GM12892 (cell line): ENCODE measurements at regions not wholly inside any gene's neighbourhood (a gene's known extent, or its start where the extent isn't known, plus 50 kb on each side); places are given as distances from the start of the nearest gene placed in this dataset.

Source experiments
- POLR2A ChIP-seq: IDR thresholded peaks from 2 replicates; pipeline ENCODE4 v1.6.1; 2011; ENCODE audit warnings: low read depth, low read length, control low read depth
- POLR2AphosphoS5 ChIP-seq: IDR thresholded peaks from 2 replicates; pipeline ENCODE4 v1.6.1; 2011; ENCODE audit warnings: low read depth, low read length, control low read depth
- TAF1 ChIP-seq: IDR thresholded peaks from 2 replicates; pipeline ENCODE4 v1.6.1; 2011; ENCODE audit warnings: low read depth, mild to moderate bottlenecking, control low read depth, low read length, borderline replicate concordance

DNA sequence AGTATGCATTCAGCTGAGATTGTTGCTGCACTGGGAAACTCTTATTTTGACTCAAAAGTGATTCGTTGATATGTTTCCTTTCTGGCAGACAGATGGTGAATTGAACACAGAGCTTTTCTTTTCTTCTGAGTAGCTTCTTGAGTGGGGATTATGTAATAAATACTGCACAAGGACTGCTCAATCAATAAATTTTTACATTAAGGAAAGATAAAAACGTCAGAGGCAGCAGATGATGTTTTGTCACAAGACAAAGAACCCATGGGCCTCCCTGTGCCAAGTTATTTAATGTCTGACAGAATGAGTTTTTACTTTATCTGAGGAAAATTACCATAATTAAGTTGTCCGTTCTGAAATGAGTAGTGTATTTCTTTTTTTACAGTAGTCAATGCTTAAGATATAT, 460.3 kb downstream of the UTRN start:
- TF ChIP-seq POLR2A (no peak), POLR2AphosphoS5 (no peak), TAF1 (no peak)
